ENCODE measurements at regions not wholly inside any gene's neighbourhood (a gene's known extent, or its start where the extent isn't known, plus 50 kb on each side); places are given as distances from the start of the nearest gene placed in this dataset.

DNA sequence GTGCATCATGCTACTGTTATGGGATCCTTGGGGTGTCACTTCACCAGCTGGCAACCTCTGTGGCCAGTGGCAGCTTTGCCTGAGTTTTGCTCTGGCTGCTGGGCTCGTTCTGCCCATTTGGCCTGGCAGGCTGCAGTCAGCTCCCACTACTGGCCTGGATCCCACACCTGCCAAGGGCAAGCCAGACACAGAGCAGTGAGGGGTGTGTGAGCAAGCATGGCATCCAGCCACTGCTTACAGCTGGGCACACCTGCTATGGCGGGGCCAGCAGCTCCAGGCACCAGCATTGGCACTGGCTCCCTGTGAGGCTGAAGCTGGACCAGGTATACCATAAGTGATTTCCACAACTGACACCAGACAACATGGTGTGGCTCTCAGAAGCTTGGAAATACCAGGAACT, 183.4 kb downstream of the NPFFR2 start:
- no peaks in the 10 kb centered on the region for H3F3A ChIP-seq (ENCODE audit: insufficient read depth, low read length, poor library complexity, severe bottlenecking)
- no peaks in the 10 kb centered on the region for H3K9me2 ChIP-seq (ENCODE audit: insufficient read depth, low read length)
- no peaks in the 10 kb centered on the region for H3K36me3 ChIP-seq (ENCODE audit: insufficient read depth, low read length)
- no peak overlapping the region for H3K9ac ChIP-seq (ENCODE audit: low read length)
- no peak overlapping the region for H3K4me2 ChIP-seq (ENCODE audit: low read length)
- no peaks in the 10 kb centered on the region for H4K20me1 ChIP-seq (ENCODE audit: insufficient read depth)
- H3K9me3 ChIP-seq (ENCODE audit: low read length) = no peaks in the 10 kb centered on the region
- H3K4me3 ChIP-seq (ENCODE audit: low read length) = no peak overlapping the region
- no peak overlapping the region for H2AFZ ChIP-seq (ENCODE audit: low read depth, low read length)
- H3K27me3 ChIP-seq (ENCODE audit: insufficient read depth, low read depth, low read length) = no peaks in the 10 kb centered on the region
- H3K27ac ChIP-seq (ENCODE audit: low read length) = peak overlapping the region; percentile 68
- H3K79me2 ChIP-seq (replicated peaks; ENCODE audit: insufficient read depth, low read length) = no peaks in the 10 kb centered on the region
- no peak for TF ChIP-seq MXI1 (conservative IDR thresholded peaks at IDR 0.05; ENCODE audit: poor library complexity, severe bottlenecking)
- TF ChIP-seq TAF1 (IDR thresholded peaks at IDR 0.05; ENCODE audit: low read depth) = no peak
- TF ChIP-seq EZH2 (IDR thresholded peaks at IDR 0.05; ENCODE audit: borderline replicate concordance, insufficient read depth, low read length, poor library complexity, severe bottlenecking) = no peak
- no peak for TF ChIP-seq POLR2AphosphoS5 (IDR thresholded peaks at IDR 0.05)
- TF ChIP-seq, protein P1, sequence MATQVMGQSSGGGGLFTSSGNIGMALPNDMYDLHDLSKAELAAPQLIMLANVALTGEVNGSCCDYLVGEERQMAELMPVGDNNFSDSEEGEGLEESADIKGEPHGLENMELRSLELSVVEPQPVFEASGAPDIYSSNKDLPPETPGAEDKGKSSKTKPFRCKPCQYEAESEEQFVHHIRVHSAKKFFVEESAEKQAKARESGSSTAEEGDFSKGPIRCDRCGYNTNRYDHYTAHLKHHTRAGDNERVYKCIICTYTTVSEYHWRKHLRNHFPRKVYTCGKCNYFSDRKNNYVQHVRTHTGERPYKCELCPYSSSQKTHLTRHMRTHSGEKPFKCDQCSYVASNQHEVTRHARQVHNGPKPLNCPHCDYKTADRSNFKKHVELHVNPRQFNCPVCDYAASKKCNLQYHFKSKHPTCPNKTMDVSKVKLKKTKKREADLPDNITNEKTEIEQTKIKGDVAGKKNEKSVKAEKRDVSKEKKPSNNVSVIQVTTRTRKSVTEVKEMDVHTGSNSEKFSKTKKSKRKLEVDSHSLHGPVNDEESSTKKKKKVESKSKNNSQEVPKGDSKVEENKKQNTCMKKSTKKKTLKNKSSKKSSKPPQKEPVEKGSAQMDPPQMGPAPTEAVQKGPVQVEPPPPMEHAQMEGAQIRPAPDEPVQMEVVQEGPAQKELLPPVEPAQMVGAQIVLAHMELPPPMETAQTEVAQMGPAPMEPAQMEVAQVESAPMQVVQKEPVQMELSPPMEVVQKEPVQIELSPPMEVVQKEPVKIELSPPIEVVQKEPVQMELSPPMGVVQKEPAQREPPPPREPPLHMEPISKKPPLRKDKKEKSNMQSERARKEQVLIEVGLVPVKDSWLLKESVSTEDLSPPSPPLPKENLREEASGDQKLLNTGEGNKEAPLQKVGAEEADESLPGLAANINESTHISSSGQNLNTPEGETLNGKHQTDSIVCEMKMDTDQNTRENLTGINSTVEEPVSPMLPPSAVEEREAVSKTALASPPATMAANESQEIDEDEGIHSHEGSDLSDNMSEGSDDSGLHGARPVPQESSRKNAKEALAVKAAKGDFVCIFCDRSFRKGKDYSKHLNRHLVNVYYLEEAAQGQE (IDR thresholded peaks at IDR 0.05; ENCODE audit: borderline replicate concordance) = no peak
- no peak for TF ChIP-seq EP300 (conservative IDR thresholded peaks at IDR 0.05; ENCODE audit: poor library complexity, severe bottlenecking)
- TF ChIP-seq, protein P2, sequence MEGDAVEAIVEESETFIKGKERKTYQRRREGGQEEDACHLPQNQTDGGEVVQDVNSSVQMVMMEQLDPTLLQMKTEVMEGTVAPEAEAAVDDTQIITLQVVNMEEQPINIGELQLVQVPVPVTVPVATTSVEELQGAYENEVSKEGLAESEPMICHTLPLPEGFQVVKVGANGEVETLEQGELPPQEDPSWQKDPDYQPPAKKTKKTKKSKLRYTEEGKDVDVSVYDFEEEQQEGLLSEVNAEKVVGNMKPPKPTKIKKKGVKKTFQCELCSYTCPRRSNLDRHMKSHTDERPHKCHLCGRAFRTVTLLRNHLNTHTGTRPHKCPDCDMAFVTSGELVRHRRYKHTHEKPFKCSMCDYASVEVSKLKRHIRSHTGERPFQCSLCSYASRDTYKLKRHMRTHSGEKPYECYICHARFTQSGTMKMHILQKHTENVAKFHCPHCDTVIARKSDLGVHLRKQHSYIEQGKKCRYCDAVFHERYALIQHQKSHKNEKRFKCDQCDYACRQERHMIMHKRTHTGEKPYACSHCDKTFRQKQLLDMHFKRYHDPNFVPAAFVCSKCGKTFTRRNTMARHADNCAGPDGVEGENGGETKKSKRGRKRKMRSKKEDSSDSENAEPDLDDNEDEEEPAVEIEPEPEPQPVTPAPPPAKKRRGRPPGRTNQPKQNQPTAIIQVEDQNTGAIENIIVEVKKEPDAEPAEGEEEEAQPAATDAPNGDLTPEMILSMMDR (IDR thresholded peaks at IDR 0.05; ENCODE audit: poor library complexity, severe bottlenecking) = no peak
- TF ChIP-seq SMC3 (conservative IDR thresholded peaks at IDR 0.05; ENCODE audit: poor library complexity) = no peak
- no peak for TF ChIP-seq RAD21 (conservative IDR thresholded peaks at IDR 0.05)

DNA sequence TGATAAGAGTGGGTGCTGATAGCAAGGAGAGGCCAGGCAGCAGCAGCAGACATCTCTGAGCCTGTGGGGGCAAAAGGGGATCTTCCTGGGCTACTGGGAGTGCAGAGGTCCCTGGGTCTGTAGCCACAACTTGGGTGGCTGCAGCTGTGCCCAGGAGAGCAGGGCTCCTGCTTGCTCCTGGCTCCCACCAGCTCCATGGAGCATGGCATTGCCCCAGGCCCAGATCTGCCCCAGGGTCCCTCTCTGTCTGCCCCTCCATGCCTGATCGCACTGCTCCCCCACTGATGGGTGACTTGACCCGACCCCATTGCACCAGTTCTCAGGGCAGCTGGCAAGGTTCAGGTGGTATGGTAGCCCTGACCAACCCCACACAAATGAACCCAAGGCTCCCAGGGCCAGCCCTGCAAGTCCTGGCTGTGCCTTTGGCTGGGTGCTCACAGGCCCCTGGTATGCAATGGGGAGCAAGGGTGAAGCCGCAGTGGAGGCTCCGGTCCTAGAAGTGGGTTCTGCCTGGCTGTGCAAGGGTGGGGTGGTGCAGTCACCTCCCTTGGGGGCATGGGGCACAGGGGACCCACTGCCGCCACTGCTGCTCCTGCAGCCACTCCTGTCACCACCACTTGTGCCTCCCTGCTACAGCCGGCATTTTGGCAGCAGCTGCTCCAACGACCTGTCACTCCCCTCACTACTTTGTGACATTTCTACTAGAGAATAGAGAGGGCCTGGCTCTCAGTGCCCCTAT, 184.9 kb downstream of the NPFFR2 start:
- Histone ChIP-seq H3K36me3 (ENCODE audit: insufficient read depth, low read length) (no peaks in the 10 kb centered on the region), H2AFZ (ENCODE audit: low read depth, low read length) (no peak overlapping the region)

More for the DNA sequence above, 184.9 kb downstream of the NPFFR2 start:
- Histone ChIP-seq H3K79me2 (replicated peaks; ENCODE audit: insufficient read depth, low read length) (no peaks in the 10 kb centered on the region), H3K9me2 (ENCODE audit: insufficient read depth, low read length) (no peaks in the 10 kb centered on the region), H3F3A (ENCODE audit: insufficient read depth, low read length, poor library complexity, severe bottlenecking) (no peaks in the 10 kb centered on the region), H3K9me3 (ENCODE audit: low read length) (no peaks in the 10 kb centered on the region), H4K20me1 (ENCODE audit: insufficient read depth) (no peaks in the 10 kb centered on the region), H3K9ac (ENCODE audit: low read length) (peak overlapping the region; percentile 29), H3K4me2 (ENCODE audit: low read length) (no peak overlapping the region), H3K27me3 (ENCODE audit: insufficient read depth, low read depth, low read length) (no peaks in the 10 kb centered on the region), H3K27ac (ENCODE audit: low read length) (peak overlapping the region; percentile 68), H3K4me3 (ENCODE audit: low read length) (peak overlapping the region; percentile 7)
- TF ChIP-seq, protein P2 (IDR thresholded peaks at IDR 0.05; ENCODE audit: poor library complexity, severe bottlenecking) = no peak
- TF ChIP-seq EP300 (conservative IDR thresholded peaks at IDR 0.05; ENCODE audit: poor library complexity, severe bottlenecking) (no peak), MXI1 (conservative IDR thresholded peaks at IDR 0.05; ENCODE audit: poor library complexity, severe bottlenecking) (no peak), POLR2AphosphoS5 (IDR thresholded peaks at IDR 0.05) (no peak), RAD21 (conservative IDR thresholded peaks at IDR 0.05) (no peak), SMC3 (conservative IDR thresholded peaks at IDR 0.05; ENCODE audit: poor library complexity) (no peak), EZH2 (IDR thresholded peaks at IDR 0.05; ENCODE audit: borderline replicate concordance, insufficient read depth, low read length, poor library complexity, severe bottlenecking) (no peak), TAF1 (IDR thresholded peaks at IDR 0.05; ENCODE audit: low read depth) (no peak)
- TF ChIP-seq, protein P1 (IDR thresholded peaks at IDR 0.05; ENCODE audit: borderline replicate concordance) = no peak

Data from neural cell (in vitro differentiated cells).